Testis (tissue), 2 donors: ENCODE measurements at regions not wholly inside any gene's neighbourhood (a gene's known extent, or its start where the extent isn't known, plus 50 kb on each side); places are given as distances from the start of the nearest gene placed in this dataset.

Source experiments
- POLR2A ChIP-seq: fragments of 450-650 bp; IDR thresholded peaks from one replicate; pipeline ENCODE4 v1.6.1; 2017; ENCODE audit warnings: antibody characterized with exemption, mild to moderate bottlenecking, moderate library complexity
- TF ChIP-seq, protein P1 (sequence below), 3 experiments: fragments of 450-650 bp in 2 of 3; fragments of 200-600 bp in 1 of 3; sonication (generic) in 1 of 3; IDR thresholded peaks; one replicate each; pipeline ENCODE4 v1.5.1; 2016 to 2019; ENCODE audit warnings: antibody characterized with exemption in 3 of 3, mild to moderate bottlenecking in 2 of 3, moderate library complexity in 1 of 3

DNA sequence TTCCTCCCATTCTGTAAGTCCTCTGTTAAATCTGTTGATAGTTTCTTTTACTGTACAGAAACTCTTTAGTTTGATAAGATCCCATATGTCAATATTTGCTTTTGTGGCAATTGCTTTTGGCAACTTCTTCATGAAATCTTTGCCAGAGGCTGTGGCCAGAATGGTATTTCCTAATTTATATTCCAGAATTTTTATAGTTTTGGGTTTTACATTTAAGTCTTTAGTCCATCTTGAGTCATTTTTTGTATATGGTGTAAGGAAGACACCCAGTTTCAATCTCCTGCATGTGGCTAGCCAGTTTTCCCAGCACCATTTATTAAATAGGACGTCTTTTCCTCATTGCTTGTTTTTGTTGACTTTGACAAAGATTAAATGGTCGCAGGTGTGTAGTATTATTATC is 372.4 kb upstream of the CADM2 start:
- TF ChIP-seq, protein P1, sequence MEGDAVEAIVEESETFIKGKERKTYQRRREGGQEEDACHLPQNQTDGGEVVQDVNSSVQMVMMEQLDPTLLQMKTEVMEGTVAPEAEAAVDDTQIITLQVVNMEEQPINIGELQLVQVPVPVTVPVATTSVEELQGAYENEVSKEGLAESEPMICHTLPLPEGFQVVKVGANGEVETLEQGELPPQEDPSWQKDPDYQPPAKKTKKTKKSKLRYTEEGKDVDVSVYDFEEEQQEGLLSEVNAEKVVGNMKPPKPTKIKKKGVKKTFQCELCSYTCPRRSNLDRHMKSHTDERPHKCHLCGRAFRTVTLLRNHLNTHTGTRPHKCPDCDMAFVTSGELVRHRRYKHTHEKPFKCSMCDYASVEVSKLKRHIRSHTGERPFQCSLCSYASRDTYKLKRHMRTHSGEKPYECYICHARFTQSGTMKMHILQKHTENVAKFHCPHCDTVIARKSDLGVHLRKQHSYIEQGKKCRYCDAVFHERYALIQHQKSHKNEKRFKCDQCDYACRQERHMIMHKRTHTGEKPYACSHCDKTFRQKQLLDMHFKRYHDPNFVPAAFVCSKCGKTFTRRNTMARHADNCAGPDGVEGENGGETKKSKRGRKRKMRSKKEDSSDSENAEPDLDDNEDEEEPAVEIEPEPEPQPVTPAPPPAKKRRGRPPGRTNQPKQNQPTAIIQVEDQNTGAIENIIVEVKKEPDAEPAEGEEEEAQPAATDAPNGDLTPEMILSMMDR (IDR thresholded peaks at IDR 0.05) = no peak
- no peak for TF ChIP-seq POLR2A
